ENCODE measurements at regions not wholly inside any gene's neighbourhood (a gene's known extent, or its start where the extent isn't known, plus 50 kb on each side); places are given as distances from the start of the nearest gene placed in this dataset.

- H3K4me1 Mint-ChIP-seq = peaks cover 7% of the 10 kb centered on the region
- DNase-seq (ENCODE audit: low spot score) = no peak
- POLR2A ChIA-PET = no interaction called here
Measured at GRCh38 chr3:87503900-87504498, 227.6 kb upstream of the POU1F1 start.

GRCh38 chr3:87501076-87501475 lies 224.7 kb upstream of the POU1F1 start:
- DNase-seq (ENCODE audit: low spot score) = no peak
- CTCF ChIA-PET = no interaction called here
- no peak overlapping the region for H3K4me3 Mint-ChIP-seq
- TF ChIP-seq GTF2I (CRISPR knock-in tag; conservative IDR thresholded peaks at IDR 0.05) (no peak), KAT7 (CRISPR knock-in tag; IDR thresholded peaks at IDR 0.05; ENCODE audit: borderline replicate concordance) (no peak), FOXK1 (CRISPR knock-in tag; IDR thresholded peaks at IDR 0.05) (no peak), ZNF138 (CRISPR knock-in tag; conservative IDR thresholded peaks at IDR 0.05) (no peak), ESRRA (CRISPR knock-in tag; IDR thresholded peaks at IDR 0.05; ENCODE audit: borderline replicate concordance) (no peak), ATF1 (CRISPR knock-in tag; IDR thresholded peaks at IDR 0.05) (no peak), CTCF (IDR thresholded peaks at IDR 0.05) (no peak), MAX (CRISPR knock-in tag; IDR thresholded peaks at IDR 0.05) (no peak), PREB (CRISPR knock-in tag; IDR thresholded peaks at IDR 0.05; ENCODE audit: borderline replicate concordance) (no peak), ZNF281 (CRISPR knock-in tag; IDR thresholded peaks at IDR 0.05) (no peak), ZNF423 (CRISPR knock-in tag; IDR thresholded peaks at IDR 0.05) (no peak), TP53 (CRISPR knock-in tag; IDR thresholded peaks at IDR 0.05) (no peak), MLX (CRISPR knock-in tag; IDR thresholded peaks at IDR 0.05) (no peak), CREM (CRISPR knock-in tag; IDR thresholded peaks at IDR 0.05) (no peak)
- H3K36me3 Mint-ChIP-seq = no peaks in the 10 kb centered on the region
- POLR2A ChIA-PET = no interaction called here
- peaks cover 3% of the 10 kb centered on the region; the same call in 1 of the 2 replicates for H3K9me3 Mint-ChIP-seq
- H3K27ac Mint-ChIP-seq = no peak overlapping the region
- 0 out of 2 replicates have a peak, but pooled peaks have one; percentile 38 for ATAC-seq
- no peaks in the 10 kb centered on the region for H3K27me3 Mint-ChIP-seq (ENCODE audit: low read depth)
- peaks cover 5% of the 10 kb centered on the region; the same call in 1 of the 2 replicates for H3K4me1 Mint-ChIP-seq

More at GRCh38 chr3:87503900-87504498, 227.6 kb upstream of the POU1F1 start:
- Mint-ChIP-seq H3K36me3 (no peaks in the 10 kb centered on the region), H3K27me3 (ENCODE audit: low read depth) (no peaks in the 10 kb centered on the region), H3K27ac (no peak overlapping the region), H3K9me3 (peaks cover 3% of the 10 kb centered on the region; the same call in 1 of the 2 replicates), H3K4me3 (no peak overlapping the region)
- ATAC-seq = peak; percentile 70
- TF ChIP-seq CREB1 (CRISPR knock-in tag; IDR thresholded peaks at IDR 0.05) = no peak
- TF ChIP-seq CTCF (IDR thresholded peaks at IDR 0.05) = peak; percentile 67
- TF ChIP-seq E2F5 (CRISPR knock-in tag; IDR thresholded peaks at IDR 0.05) = no peak
- CTCF ChIA-PET = interaction anchor here (0.7 to 2.7 kb wide), 3 partner anchors 27 to 497 kb away, joined by 4 to 19 read pairs (median 4); no protein-coding TSS in a partner anchor
